Prostate gland (tissue), 2 donors: ENCODE measurements at regions not wholly inside any gene's neighbourhood (a gene's known extent, or its start where the extent isn't known, plus 50 kb on each side); places are given as distances from the start of the nearest gene placed in this dataset.

Source experiments
- CTCF ChIP-seq, 4 experiments: fragments of 200-600 bp in 2 of 4; fragments of 450-650 bp in 2 of 4; sonication (generic) in 2 of 4; IDR thresholded peaks; 1 replicate in 3 of 4; 2 replicates in 1 of 4; pipeline ENCODE4 v1.5.1; 2016 to 2019; ENCODE audit warnings: antibody characterized with exemption in 4 of 4, mild to moderate bottlenecking in 2 of 4, moderate library complexity in 2 of 4
- POLR2A ChIP-seq: fragments of 450-650 bp; IDR thresholded peaks from one replicate; pipeline ENCODE4 v1.6.1; 2016; ENCODE audit warnings: antibody characterized with exemption, mild to moderate bottlenecking
- POLR2AphosphoS5 ChIP-seq: sonication (generic); formaldehyde crosslinking; IDR thresholded peaks from one replicate; pipeline ENCODE4 v1.6.1; 2017; ENCODE audit warnings: antibody characterized with exemption

GRCh38 chr15:77819048-77819850 lies 186.5 kb upstream of the LINGO1 start:
- no peak for TF ChIP-seq POLR2AphosphoS5
- TF ChIP-seq POLR2A, result no peak
- TF ChIP-seq CTCF (IDR thresholded peaks at IDR 0.05), result no peak
